Stimulated activated CD8-positive, alpha-beta memory T cell treated with anti-CD3 and anti-CD28 coated beads, Interleukin-15, amount 100 ng/mL, for 24 hours (primary cell): ENCODE measurements at regions not wholly inside any gene's neighbourhood (a gene's known extent, or its start where the extent isn't known, plus 50 kb on each side); places are given as distances from the start of the nearest gene placed in this dataset.

Experiments used
- DNase-seq: peaks from one replicate; pipeline ENCODE4 v3.0.0-alpha.2; 2020; ENCODE audit warnings: low read depth

- DNase-seq = no peak
Measured at GRCh38 chr6:39992861-39993622, 58.8 kb upstream of the MOCS1 start.
